HG02642 (cell line): ENCODE measurements at regions not wholly inside any gene's neighbourhood (a gene's known extent, or its start where the extent isn't known, plus 50 kb on each side); places are given as distances from the start of the nearest gene placed in this dataset.
"Not testable (repeated sequence)": the region's sequence is repeated elsewhere in the genome, so short reads cannot be mapped to it uniquely, and the experiment has no call there.

Source experiments
- ATAC-seq: cut with Tn5 transposase; IDR thresholded peaks from one replicate; pipeline ENCODE4 v1.9.1; 2021; ENCODE audit warnings: mild to moderate bottlenecking; ENCODE audit not compliant: unreplicated experiment, poor library complexity

- not testable (repeated sequence) for ATAC-seq
These were observed 120.1 kb upstream of the OSTN start for GRCh38 chr3:191078913-191079312.

- no peak for ATAC-seq
These were observed 122.0 kb upstream of the OSTN start for GRCh38 chr3:191076903-191077552.

- ATAC-seq = no peak
These were observed 124.5 kb upstream of the OSTN start for GRCh38 chr3:191074511-191074910.

- ATAC-seq = no peak
These were observed 128.2 kb upstream of the OSTN start for GRCh38 chr3:191070762-191071403.

- ATAC-seq = no peak
These were observed 128.8 kb upstream of the OSTN start for GRCh38 chr3:191070201-191070600.

- ATAC-seq = no peak
These were observed 129.9 kb upstream of the OSTN start for GRCh38 chr3:191068946-191069813.

- ATAC-seq = no peak
These were observed 132.4 kb upstream of the OSTN start for GRCh38 chr3:191066669-191067068.

GRCh38 chr3:191065181-191065805, 133.7 kb upstream of the OSTN start:
- ATAC-seq = no peak

GRCh38 chr3:191051037-191051436, 148.0 kb upstream of the OSTN start:
- ATAC-seq = no peak

- no peak for ATAC-seq
These were observed 151.1 kb upstream of the OSTN start for GRCh38 chr3:191047930-191048329.

GRCh38 chr3:191030929-191031328, 168.1 kb upstream of the OSTN start:
- ATAC-seq = no peak

- ATAC-seq = no peak
These were observed 168.0 kb upstream of the GMNC start for GRCh38 chr3:191030491-191030890.

GRCh38 chr3:191026746-191027145, 164.3 kb upstream of the GMNC start:
- ATAC-seq = no peak

GRCh38 chr3:191020730-191021396, 158.4 kb upstream of the GMNC start:
- no peak for ATAC-seq

- ATAC-seq = no peak
These were observed 157.4 kb upstream of the GMNC start for GRCh38 chr3:191019855-191020254.

- ATAC-seq = not testable (repeated sequence)
These were observed 153.5 kb upstream of the GMNC start for GRCh38 chr3:191015960-191016359.

- no peak for ATAC-seq
These were observed 145.6 kb upstream of the GMNC start for GRCh38 chr3:191008074-191008473.

- ATAC-seq = peak; percentile 75
These were observed 143.3 kb upstream of the GMNC start for GRCh38 chr3:191005790-191006189.

GRCh38 chr3:191003742-191004141, 141.2 kb upstream of the GMNC start:
- no peak for ATAC-seq

GRCh38 chr3:190996181-190996775, 133.8 kb upstream of the GMNC start:
- ATAC-seq = no peak
